AG09309 (cell line): ENCODE measurements at regions not wholly inside any gene's neighbourhood (a gene's known extent, or its start where the extent isn't known, plus 50 kb on each side); places are given as distances from the start of the nearest gene placed in this dataset.

Experiments used
- DNase-seq: peaks from one replicate; pipeline ENCODE4 v3.0.0-alpha.2; 2010; ENCODE audit warnings: low read depth
- H3K4me3 ChIP-seq: 2 replicates; pipeline ENCODE4 v1.5.1; 2011; ENCODE audit warnings: mild to moderate bottlenecking, low read depth, low read length, moderate library complexity; ENCODE audit not compliant: control insufficient read depth
- TF ChIP-seq, protein P1 (sequence below): IDR thresholded peaks from 2 replicates; pipeline ENCODE4 v1.5.1; 2011; ENCODE audit warnings: mild to moderate bottlenecking, low read depth, low read length, inconsistent platforms; ENCODE audit not compliant: insufficient read depth, control insufficient read depth; ENCODE audit errors: missing control alignments

DNA sequence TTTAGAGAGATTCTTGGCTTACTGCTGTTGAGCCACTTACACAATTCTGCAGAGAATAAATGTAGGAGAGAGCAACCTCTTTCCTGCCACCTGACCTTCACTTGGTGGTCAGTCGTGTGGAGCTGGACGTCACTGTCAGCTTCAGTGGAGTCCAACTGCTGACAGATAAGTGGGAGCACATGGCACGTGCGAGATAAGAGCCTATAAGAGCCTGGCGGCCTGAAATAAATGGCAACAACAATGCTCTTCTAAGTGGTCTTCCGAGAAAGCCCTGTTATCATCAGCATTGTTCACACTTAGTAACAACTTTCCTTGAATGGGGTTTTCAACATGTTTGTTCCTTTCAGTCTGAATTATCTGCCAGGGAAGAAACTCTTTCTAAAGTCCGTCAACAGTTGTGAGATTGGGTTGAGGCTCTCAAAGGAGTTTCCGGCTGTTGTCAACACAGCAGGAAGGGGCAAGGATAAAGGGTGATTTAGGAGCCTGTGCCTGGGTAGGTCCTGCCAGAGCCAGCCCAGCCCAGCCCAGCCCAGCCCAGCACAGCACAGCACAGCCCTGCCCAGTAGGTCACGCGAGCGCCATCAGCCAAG lies 57.2 kb upstream of the RUNX1 start:
- TF ChIP-seq, protein P1, sequence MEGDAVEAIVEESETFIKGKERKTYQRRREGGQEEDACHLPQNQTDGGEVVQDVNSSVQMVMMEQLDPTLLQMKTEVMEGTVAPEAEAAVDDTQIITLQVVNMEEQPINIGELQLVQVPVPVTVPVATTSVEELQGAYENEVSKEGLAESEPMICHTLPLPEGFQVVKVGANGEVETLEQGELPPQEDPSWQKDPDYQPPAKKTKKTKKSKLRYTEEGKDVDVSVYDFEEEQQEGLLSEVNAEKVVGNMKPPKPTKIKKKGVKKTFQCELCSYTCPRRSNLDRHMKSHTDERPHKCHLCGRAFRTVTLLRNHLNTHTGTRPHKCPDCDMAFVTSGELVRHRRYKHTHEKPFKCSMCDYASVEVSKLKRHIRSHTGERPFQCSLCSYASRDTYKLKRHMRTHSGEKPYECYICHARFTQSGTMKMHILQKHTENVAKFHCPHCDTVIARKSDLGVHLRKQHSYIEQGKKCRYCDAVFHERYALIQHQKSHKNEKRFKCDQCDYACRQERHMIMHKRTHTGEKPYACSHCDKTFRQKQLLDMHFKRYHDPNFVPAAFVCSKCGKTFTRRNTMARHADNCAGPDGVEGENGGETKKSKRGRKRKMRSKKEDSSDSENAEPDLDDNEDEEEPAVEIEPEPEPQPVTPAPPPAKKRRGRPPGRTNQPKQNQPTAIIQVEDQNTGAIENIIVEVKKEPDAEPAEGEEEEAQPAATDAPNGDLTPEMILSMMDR: no peak
- DNase-seq: no peak

GRCh38 chr21:35102488-35103371 lies 53.6 kb upstream of the RUNX1 start:
- DNase-seq: no peak
- TF ChIP-seq, protein P1: no peak

More for the DNA sequence above, 57.2 kb upstream of the RUNX1 start:
- no peak overlapping the region for H3K4me3 ChIP-seq

DNA sequence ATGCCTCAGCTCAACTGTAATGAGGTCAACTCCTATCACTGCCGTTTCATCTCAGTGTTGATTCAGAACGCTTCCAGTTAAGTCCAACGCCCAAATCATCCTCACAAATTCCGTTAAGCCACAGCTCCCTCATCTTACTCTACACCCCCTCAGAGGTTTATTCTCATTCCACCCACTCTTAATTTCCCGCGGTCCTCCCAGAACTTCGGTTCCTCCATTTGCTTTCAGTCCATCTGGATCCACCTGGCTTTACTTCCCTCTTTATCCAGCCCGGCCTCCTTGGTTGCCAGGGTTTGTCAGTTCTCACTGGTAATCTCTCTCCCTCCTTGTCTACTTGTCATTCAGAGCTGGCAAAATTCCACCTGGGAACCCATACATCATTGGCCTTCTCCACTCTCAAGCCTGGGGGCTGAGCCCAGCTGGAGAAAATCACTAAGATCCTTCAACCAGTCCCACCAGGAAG lies 51.3 kb upstream of the RUNX1 start:
- no peak for DNase-seq
- TF ChIP-seq, protein P1: no peak
- H3K4me3 ChIP-seq: no peak overlapping the region

More at GRCh38 chr21:35102488-35103371, 53.6 kb upstream of the RUNX1 start:
- no peak overlapping the region for H3K4me3 ChIP-seq

DNA sequence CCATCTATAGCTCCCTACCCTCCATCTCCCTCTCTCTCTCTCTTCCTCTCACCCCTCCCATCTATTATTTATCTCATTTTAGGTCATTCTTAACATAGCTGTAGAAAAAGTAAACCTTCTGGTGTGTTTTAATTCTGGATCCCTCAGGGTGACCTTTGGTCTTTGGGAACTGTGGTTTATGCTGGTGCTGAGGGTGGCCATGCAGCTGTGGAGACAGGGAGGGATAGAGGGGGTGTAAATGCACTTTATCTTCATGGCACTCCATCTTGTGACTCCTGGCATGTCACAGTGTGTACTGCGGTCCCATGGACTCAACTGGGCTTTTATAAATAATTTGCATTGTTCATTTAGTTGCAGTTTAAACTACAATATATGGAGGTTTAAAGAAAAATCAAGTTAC lies 50.2 kb upstream of the RUNX1 start:
- no peak for DNase-seq
- no peak overlapping the region for H3K4me3 ChIP-seq
- TF ChIP-seq, protein P1: no peak
